GM10266 (cell line): ENCODE measurements at regions not wholly inside any gene's neighbourhood (a gene's known extent, or its start where the extent isn't known, plus 50 kb on each side); places are given as distances from the start of the nearest gene placed in this dataset.
"Not testable (repeated sequence)": the region's sequence is repeated elsewhere in the genome, so short reads cannot be mapped to it uniquely, and the experiment has no call there.

Experiments
- DNase-seq: peaks from one replicate; pipeline ENCODE4 v3.0.0; 2012; ENCODE audit errors: extremely low spot score
- CTCF ChIP-seq: IDR thresholded peaks from 2 replicates; pipeline ENCODE4 v1.5.1; 2012; ENCODE audit warnings: mild to moderate bottlenecking, low read depth; ENCODE audit not compliant: control insufficient read depth, insufficient read depth; ENCODE audit errors: missing control alignments

GRCh38 chr16:85239871-85240270 is 127.6 kb upstream of the CIBAR2 start:
- TF ChIP-seq CTCF: no peak
- no peak for DNase-seq

- DNase-seq: no peak
- no peak for TF ChIP-seq CTCF
These were observed 129.0 kb upstream of the CIBAR2 start for GRCh38 chr16:85240982-85241924.

- no peak for DNase-seq
- no peak for TF ChIP-seq CTCF
These were observed 129.9 kb upstream of the CIBAR2 start for GRCh38 chr16:85242140-85242539.

GRCh38 chr16:85243308-85243707 is 131.0 kb upstream of the CIBAR2 start:
- no peak for TF ChIP-seq CTCF
- no peak for DNase-seq

- not testable (repeated sequence) for DNase-seq
These were observed 132.2 kb upstream of the CIBAR2 start for GRCh38 chr16:85244452-85244851.

GRCh38 chr16:85245307-85246172 is 133.3 kb upstream of the CIBAR2 start:
- peak; percentile 79 for DNase-seq
- TF ChIP-seq CTCF: peak; percentile 87

- no peak for DNase-seq
These were observed 134.2 kb upstream of the CIBAR2 start for GRCh38 chr16:85246473-85246872.

More at GRCh38 chr16:85246473-85246872, 134.2 kb upstream of the CIBAR2 start:
- no peak for TF ChIP-seq CTCF
